B cell (primary cell): ENCODE measurements at regions not wholly inside any gene's neighbourhood (a gene's known extent, or its start where the extent isn't known, plus 50 kb on each side); places are given as distances from the start of the nearest gene placed in this dataset.

Source experiments
- ATAC-seq: fragments of 200-7000 bp; cut with Tn5 transposase; one replicate; pipeline ENCODE4 v1.10.0; 2021; ENCODE audit warnings: low read depth, mild to moderate bottlenecking, moderate number of reproducible peaks, moderate library complexity
- CTCF ChIA-PET: fragments of 350-600 bp; sonication (Branson Sonifier 250); formaldehyde crosslinking; loops from one replicate; lab custom pipeline; 2021; ENCODE audit warnings: antibody characterized with exemption, inconsistent platforms; lab: Charles Lee
- POLR2A ChIA-PET: fragments of 350-600 bp; sonication (Branson Sonifier 250); formaldehyde crosslinking; loops from one replicate; lab custom pipeline; 2021; ENCODE audit warnings: antibody characterized with exemption; lab: Charles Lee
- DNase-seq: peaks from one replicate; pipeline ENCODE4 v3.0.0; 2013
- H2AFZ ChIP-seq: 2 replicates; pipeline ENCODE4 v1.6.1; 2012; ENCODE audit warnings: mild to moderate bottlenecking, low read depth, low read length; ENCODE audit not compliant: insufficient read depth, poor library complexity, severe bottlenecking
- H3K27ac ChIP-seq, 2 donors: 1 replicate in 1 of 2; 2 replicates in 1 of 2; pipeline ENCODE4 v1.5.1; 2012 to 2013; ENCODE audit warnings: low read length in 2 of 2, mild to moderate bottlenecking in 2 of 2, moderate library complexity in 1 of 2
- H3K27me3 ChIP-seq, 4 experiments: fragments of 200-600 bp in 1 of 4; sonication (generic) in 1 of 4; replicated peaks in 1 of 4; 1 replicate in 2 of 4; 2 replicates in 2 of 4; pipeline versions ENCODE4 v1.6.1 to v1.7.0; 2013 to 2016; ENCODE audit warnings: low read length in 3 of 4, mild to moderate bottlenecking in 2 of 4, mixed read lengths in 1 of 4, moderate library complexity in 1 of 4; ENCODE audit not compliant: insufficient read depth in 4 of 4, control insufficient read depth in 3 of 4; ENCODE audit errors: control extremely low read depth in 1 of 4
- H3K36me3 ChIP-seq, 2 experiments: replicated peaks in 1 of 2; 1 replicate in 1 of 2; 2 replicates in 1 of 2; pipeline versions ENCODE4 v1.6.1 to v1.7.1; 2013; ENCODE audit warnings: low read length in 1 of 2; ENCODE audit not compliant: insufficient read depth in 2 of 2, control insufficient read depth in 1 of 2; ENCODE audit errors: control extremely low read depth in 1 of 2, extremely low read depth in 1 of 2
- H3K4me1 ChIP-seq, 2 donors: fragments of 200-600 bp in 1 of 2; sonication (generic) in 1 of 2; 1 replicate in 1 of 2; 2 replicates in 1 of 2; pipeline versions ENCODE4 v1.5.1 to v1.6.1; 2013 to 2017; ENCODE audit warnings: low read length in 2 of 2; ENCODE audit not compliant: control insufficient read depth in 2 of 2, insufficient read depth in 2 of 2
- H3K4me2 ChIP-seq: replicated peaks from 2 replicates; pipeline ENCODE3; 2012; ENCODE audit warnings: mild to moderate bottlenecking, low read depth, low read length; ENCODE audit not compliant: poor library complexity, severe bottlenecking
- H3K4me3 ChIP-seq, 5 experiments: fragments of 200-600 bp in 1 of 5; sonication (generic) in 1 of 5; 1 replicate in 3 of 5; 2 replicates in 2 of 5; pipeline versions ENCODE4 v1.5.1 to v1.7.0; 2011 to 2016; ENCODE audit warnings: low read length in 4 of 5, mild to moderate bottlenecking in 4 of 5, low read depth in 2 of 5, control low read depth in 1 of 5, moderate library complexity in 1 of 5; ENCODE audit not compliant: insufficient read depth in 1 of 5; ENCODE audit errors: control extremely low read depth in 1 of 5, extremely low read depth in 1 of 5
- H3K79me2 ChIP-seq: fragments of 200-600 bp; sonication (generic); one replicate; pipeline ENCODE4 v1.6.0; 2016; ENCODE audit warnings: low read length; ENCODE audit not compliant: control insufficient read depth, insufficient read depth
- H3K9ac ChIP-seq: fragments of 200-600 bp; sonication (generic); 2 replicates; pipeline ENCODE4 v1.6.1; 2017; ENCODE audit warnings: mild to moderate bottlenecking, low read length, moderate library complexity
- H3K9me3 ChIP-seq, 3 donors: one replicate each; pipeline versions ENCODE4 v1.6.1 to v1.7.1; 2013; ENCODE audit warnings: low read length in 2 of 3; ENCODE audit not compliant: control insufficient read depth in 2 of 3, insufficient read depth in 1 of 3; ENCODE audit errors: control extremely low read depth in 1 of 3
- H4K20me1 ChIP-seq: 2 replicates; pipeline ENCODE4 v1.6.0; 2012; ENCODE audit warnings: mild to moderate bottlenecking, low read length; ENCODE audit not compliant: insufficient read depth, control insufficient read depth, poor library complexity, severe bottlenecking
- H3K27ac Mint-ChIP-seq: one replicate; pipeline ENCODE4 v1.8.0; 2021; ENCODE audit warnings: mixed read lengths
- H3K27me3 Mint-ChIP-seq: one replicate; pipeline ENCODE4 v1.8.0; 2021; ENCODE audit warnings: mixed read lengths
- H3K4me1 Mint-ChIP-seq: one replicate; pipeline ENCODE4 v1.8.0; 2021; ENCODE audit warnings: mixed read lengths
- H3K4me3 Mint-ChIP-seq: one replicate; pipeline ENCODE4 v1.8.0; 2021; ENCODE audit warnings: mixed read lengths
- H3K9me3 Mint-ChIP-seq: one replicate; pipeline ENCODE4 v1.8.0; 2022; ENCODE audit warnings: mixed read lengths; ENCODE audit not compliant: insufficient read depth
- CTCF ChIP-seq: fragments of 200-600 bp; IDR thresholded peaks from one replicate; pipeline ENCODE4 v1.8.0; 2022; ENCODE audit warnings: antibody characterized with exemption, mild to moderate bottlenecking
- EZH2 ChIP-seq: IDR thresholded peaks from 2 replicates; pipeline ENCODE4 v1.6.1; 2012; ENCODE audit warnings: borderline replicate concordance, low read depth, mild to moderate bottlenecking, moderate library complexity, low read length; ENCODE audit not compliant: insufficient read depth, poor library complexity, severe bottlenecking
- WGBS: methylation state at CpG from one replicate; pipeline ENCODE4 v1.1.5; 2013; ENCODE audit warnings: missing lambda C conversion rate; ENCODE audit not compliant: insufficient coverage; 5-methylcytosine and 5-hydroxymethylcytosine counted together
- intact Hi-C: fragments of 100-400 bp; cut with micrococcal nuclease; formaldehyde crosslinking; loops from one replicate; pipeline ENCODE4 v1.10.0; 2022

GRCh38 chr5:18807256-18808149, 1173.2 kb downstream of the TAF11L14 start:
- CTCF ChIA-PET = no interaction called here
- ATAC-seq = no peak
- no peak for DNase-seq
- no peaks in the 10 kb centered on the region for H3K4me1 Mint-ChIP-seq
- Histone ChIP-seq H3K9me3 (no peaks in the 10 kb centered on the region), H3K4me1 (no peaks in the 10 kb centered on the region), H2AFZ (no peak overlapping the region), H3K36me3 (no peaks in the 10 kb centered on the region), H3K4me2 (no peak overlapping the region), H3K27me3 (no peaks in the 10 kb centered on the region), H3K79me2 (no peaks in the 10 kb centered on the region), H4K20me1 (no peaks in the 10 kb centered on the region), H3K4me3 (no peak overlapping the region), H3K27ac (no peak overlapping the region), H3K9ac (no peak overlapping the region)
- TF ChIP-seq CTCF (no peak), EZH2 (no peak)
- no peak overlapping the region for H3K27ac Mint-ChIP-seq
- intact Hi-C loops = no loop called here
- WGBS = 93% methylated on average over 3 of the region's 10 CpGs
- no peaks in the 10 kb centered on the region for H3K27me3 Mint-ChIP-seq
- H3K4me3 Mint-ChIP-seq = no peak overlapping the region
- no peaks in the 10 kb centered on the region for H3K9me3 Mint-ChIP-seq
- POLR2A ChIA-PET = no interaction called here

- Histone ChIP-seq H3K4me3 (no peak overlapping the region), H3K4me2 (no peak overlapping the region), H3K36me3 (no peaks in the 10 kb centered on the region), H4K20me1 (no peaks in the 10 kb centered on the region), H3K9ac (no peak overlapping the region), H3K4me1 (no peaks in the 10 kb centered on the region), H3K27me3 (no peaks in the 10 kb centered on the region), H3K27ac (no peak overlapping the region), H3K9me3 (peaks cover 0 to 1% (median 0%) of the 10 kb centered on the region in 3 donors), H3K79me2 (no peaks in the 10 kb centered on the region), H2AFZ (no peak overlapping the region)
- H3K9me3 Mint-ChIP-seq = no peaks in the 10 kb centered on the region
- DNase-seq (no peak), ATAC-seq (no peak)
- 86% methylated on average over 2 of the region's 4 CpGs for WGBS
- POLR2A ChIA-PET = no interaction called here
- no peak overlapping the region for H3K27ac Mint-ChIP-seq
- no peaks in the 10 kb centered on the region for H3K27me3 Mint-ChIP-seq
- no peak overlapping the region for H3K4me3 Mint-ChIP-seq
- CTCF ChIA-PET = no interaction called here
- intact Hi-C loops = no loop called here
- H3K4me1 Mint-ChIP-seq = no peaks in the 10 kb centered on the region
- TF ChIP-seq CTCF (no peak), EZH2 (no peak)
Measured at GRCh38 chr5:18811661-18812060, 1176.3 kb downstream of the CDH18 start.
